GM21619 (cell line): ENCODE measurements at regions not wholly inside any gene's neighbourhood (a gene's known extent, or its start where the extent isn't known, plus 50 kb on each side); places are given as distances from the start of the nearest gene placed in this dataset.

ENCODE experiments used
- ATAC-seq: cut with Tn5 transposase; IDR thresholded peaks from one replicate; pipeline ENCODE4 v1.9.1; 2021; ENCODE audit not compliant: unreplicated experiment

DNA sequence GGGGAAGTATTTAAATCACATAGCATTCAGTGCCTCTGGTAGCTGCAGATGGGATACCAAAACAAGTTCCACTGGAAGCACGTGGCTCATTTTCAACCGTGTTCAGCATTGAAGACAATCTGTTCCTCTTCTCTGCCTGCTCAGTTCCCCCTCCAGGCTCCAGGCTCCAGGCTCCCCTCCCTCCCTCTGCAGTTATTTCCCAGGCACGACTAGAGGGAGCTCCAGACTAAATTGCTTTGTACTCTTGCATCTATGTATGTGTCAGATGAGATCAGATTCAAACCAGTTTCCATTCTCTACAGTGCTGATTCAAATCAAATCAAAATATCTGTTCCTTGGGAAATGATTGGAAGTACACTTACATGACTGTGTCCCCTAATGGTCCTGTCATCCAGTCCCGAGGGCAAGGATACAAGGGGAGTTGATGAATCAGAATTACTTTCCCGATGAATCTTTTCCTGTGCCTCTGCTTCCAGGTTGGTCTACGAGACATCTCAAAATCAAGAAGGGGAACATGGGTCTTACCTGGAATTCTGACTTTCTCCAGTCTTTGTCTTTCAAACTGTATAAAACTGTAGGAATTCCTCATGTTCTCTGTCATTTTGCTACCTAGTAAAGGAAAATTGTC lies 600.5 kb downstream of the EDEM1 start:
- ATAC-seq: no peak

DNA sequence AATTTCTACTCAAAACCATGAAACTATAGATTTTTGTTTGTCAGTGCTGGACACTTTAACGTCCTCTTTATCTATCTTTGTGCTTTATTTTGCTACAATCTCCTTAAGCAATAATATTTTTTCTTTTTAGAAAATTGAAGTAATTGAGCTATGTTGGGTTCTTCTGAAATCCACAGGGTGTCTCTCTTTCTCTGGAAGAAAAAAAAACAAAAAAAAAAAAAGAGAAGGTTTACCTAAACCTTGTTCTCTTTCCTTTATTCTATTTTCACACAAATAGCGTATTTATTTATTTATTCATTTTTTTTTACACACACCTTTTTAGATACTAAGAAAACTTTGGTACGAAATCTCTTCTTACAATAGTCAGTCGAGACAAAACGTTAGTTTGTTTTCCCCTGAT lies 601.0 kb downstream of the EDEM1 start:
- no peak for ATAC-seq

DNA sequence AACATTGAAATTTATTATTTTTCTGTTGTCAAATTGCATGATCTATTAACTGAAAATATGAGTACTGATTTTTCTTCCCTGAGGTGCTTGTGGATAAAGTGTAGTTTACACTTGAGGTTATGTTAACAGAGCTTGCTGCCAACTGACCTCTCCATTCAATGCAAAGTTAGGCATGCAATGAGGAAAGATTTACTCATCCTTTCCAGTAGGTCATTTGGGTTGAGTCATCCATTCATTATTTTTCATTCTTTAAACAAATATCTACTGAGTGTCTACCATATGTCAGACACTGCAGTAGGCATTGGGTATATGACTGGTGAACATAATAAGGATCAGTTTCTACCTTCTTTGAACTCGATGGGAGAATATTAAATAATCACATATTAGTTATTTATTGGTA lies 604.1 kb downstream of the EDEM1 start:
- no peak for ATAC-seq

DNA sequence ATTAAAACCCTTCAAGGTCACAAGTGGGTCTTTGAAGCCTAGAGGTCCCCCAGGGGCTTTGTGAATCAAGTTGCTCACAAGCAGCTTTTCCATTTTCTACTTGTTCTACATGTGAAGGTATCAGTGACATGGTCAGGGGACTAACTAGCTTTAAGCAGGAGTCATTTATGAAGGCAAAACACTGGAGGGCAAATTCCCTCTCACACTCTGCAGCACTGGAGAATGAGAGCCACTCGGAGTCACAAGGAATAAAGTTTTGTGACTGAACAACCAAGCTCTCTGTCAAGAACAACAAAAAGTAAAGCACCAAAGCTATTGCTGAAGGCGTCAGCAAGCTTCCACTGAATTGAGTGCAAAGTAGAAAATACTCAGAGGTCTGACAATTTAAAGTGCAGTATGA lies 609.0 kb downstream of the EDEM1 start:
- no peak for ATAC-seq

DNA sequence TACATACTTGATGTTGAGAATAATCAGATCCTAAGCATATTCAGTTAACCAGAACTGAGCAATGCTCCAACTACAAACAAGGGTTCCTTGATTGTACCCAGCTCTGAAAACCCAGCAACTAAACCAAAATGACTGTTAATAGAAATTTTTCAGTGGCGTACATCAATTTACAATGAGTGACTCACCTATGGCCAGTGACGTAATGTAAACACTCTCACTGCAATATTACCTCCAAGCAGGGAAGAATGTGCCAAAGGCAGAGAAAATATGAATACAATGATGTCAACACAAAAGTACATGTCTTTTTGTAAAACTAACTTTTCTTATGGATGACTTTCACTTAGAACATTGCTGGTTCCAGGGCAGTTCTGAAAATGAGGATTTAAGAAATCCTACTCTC lies 611.3 kb downstream of the EDEM1 start:
- ATAC-seq: no peak

DNA sequence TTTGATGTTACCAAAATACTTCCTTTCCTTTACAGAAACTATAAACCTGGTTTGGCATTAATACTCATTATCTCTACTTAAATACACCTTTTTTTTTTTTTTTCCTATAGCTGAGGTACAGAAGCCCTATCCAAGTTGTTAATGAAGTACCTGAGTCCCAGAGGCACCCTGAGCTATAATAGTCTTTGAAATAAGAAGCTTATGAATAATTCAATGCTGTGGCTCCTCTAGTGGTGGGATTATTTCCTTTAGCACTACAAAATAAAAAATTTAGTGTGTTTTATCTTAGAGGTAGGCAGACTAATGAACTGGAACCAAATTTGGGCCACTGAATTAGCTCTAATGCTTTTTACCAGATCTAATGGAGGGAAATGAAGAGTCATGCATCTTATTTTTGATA lies 611.9 kb downstream of the EDEM1 start:
- no peak for ATAC-seq

DNA sequence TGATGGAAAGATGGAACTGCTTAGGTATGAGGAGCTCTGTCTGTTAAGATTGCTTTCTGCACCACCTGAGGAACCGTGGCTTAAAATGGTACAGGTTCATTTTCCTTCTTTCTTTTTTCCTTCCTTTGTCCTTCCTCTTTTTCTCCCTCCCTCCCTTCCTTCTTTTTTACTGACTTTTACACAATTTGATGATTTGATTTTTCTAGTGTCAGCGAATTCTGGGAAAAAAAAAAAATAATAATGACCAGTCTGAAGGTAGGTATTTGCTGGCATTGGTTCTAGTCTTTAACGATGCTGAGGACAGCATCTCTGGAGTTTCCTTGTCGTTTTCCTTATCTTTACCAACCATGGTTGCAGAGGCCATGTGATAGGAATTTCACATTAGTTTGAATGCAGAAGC lies 613.5 kb downstream of the EDEM1 start:
- no peak for ATAC-seq

DNA sequence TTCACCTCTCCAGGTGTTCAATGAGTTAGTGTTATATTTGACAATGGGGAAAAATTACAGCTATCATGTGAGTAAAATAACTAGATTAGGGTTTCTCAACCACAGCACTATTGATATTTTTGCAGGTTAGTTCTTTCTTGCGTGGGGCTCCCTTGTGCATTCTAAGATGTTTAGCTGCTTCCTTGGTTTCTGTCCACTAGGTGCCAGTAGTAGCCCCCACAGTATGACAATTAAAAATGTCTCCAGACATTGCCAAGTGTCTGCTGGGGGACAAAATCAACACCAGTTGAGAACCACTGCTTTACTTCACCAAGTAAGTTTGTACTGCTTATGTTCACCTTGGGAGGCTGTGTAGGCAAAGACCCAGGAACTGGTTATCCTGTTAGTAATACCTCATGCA lies 618.7 kb downstream of the EDEM1 start:
- no peak for ATAC-seq

DNA sequence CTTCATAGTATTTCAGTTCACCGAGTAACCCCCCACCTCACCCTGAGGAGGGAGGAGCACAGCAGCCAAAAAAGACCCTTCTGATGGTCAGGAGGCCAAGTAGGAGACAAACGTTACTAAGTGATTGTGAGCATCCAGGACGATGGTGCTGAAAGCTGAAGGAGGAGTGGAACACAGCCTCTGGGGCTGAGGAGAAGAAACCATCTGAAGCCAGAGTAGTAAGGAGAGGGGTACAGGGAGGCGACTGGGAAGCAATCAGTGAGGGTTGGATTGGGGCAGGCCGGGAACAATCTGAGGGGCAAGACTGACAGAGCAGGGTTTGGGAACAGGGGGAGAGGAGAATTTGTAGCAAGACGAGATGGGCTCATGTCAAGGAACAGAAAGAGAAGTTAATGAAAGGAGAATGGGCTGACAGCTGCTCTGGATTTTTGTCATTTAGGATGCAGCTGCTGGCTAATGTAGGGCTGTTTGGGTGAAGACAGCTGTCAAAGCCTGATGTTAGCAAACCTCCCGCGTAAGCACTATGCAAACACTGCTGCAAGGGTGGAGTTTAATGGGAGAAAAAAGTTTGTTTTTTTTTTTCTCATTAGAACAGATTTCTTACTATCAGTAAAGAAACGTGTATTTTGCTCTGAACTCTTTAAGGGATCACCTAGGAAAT lies 622.2 kb downstream of the EDEM1 start:
- no peak for ATAC-seq

DNA sequence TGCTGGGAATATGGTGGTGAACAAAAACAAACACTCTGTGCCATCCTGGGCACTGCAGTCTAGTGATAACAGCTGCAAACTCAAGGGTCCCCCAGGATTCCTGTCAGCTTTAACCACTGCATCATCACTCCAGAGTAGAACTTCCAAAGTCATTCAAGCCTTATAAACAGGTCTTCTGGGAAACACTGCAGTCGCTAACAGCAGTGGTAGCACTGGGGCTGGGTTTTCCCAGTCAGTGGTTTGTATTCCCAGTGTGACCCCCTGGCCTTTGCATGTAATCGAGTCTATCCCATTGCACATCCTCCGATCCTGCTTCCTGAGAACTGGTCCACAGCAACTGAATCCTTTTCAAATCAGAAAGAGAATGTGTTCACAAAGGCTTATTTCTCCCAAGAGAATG lies 623.5 kb downstream of the EDEM1 start:
- ATAC-seq: no peak

DNA sequence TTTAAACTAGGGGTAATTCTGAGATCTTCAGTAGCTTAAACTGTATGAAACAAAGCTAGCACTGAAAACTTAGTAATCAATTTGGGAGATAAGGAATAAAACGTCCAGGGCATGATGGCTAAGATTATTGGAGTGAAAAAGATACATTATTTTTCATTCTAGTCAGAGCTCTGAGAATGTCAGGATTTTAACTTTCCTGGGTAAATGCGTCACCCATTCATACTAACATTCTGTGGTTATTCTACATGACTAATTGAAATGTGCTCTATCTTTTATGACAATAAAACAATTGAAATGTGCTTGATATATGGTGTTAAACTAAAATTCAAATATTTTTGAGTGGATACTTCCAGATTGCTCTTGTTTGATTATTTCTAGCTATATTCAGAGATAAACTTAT lies 626.0 kb downstream of the EDEM1 start:
- no peak for ATAC-seq

DNA sequence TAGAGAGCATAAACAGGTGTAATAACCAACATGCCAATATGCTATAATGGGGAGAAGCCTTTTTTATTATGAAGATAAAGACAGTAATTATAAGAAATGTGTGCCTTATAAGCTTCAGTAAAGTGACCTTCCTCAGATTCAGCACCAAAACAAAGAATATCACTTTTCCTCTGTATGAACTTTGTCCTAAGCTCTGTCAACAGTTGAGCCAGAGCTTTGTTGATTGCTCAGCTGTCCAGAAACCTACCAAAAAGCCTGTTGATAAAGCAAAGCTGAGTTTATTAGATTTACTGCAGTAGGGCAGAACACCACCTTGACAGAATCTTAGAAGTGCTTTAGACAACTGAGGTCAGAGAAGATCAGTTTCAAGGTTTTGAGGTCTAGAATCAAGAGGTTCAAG lies 635.3 kb downstream of the EDEM1 start:
- ATAC-seq: no peak

DNA sequence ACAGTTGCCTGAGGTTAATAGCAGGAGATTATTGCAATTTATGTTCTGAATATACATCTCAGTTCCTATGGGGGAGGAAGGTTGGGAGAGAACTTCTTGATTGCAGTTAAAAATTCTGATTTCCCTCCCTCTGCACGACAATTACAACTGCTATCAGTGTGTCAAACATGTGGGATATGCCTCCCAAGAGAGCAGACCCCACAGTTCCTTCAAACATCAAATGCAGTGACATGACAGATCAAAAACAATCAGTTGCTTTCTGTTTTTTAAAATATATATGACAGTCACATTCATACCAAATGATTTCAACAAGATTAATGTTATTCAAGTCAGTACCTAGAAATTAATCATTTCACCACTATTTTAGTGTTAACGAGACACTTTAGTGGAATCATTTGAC lies 639.0 kb downstream of the EDEM1 start:
- no peak for ATAC-seq

DNA sequence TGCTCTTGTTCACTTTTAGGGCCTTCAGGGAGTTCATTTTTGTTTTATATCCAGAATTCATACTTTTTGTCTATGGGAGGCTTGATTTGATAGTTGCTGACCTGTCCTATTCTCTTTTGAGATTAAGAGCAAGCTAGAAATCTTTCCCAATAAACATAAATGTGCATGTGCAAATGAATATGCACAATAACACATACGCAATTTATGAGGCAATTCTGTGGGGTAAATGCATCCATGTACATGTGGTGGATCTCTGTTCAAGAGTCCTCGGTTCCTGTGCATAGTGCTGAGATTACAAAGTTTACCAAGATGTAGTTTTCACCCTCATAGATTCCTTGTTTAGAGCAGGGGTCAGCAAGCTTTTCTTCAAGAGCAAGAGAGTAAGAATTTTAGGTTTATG lies 640.7 kb downstream of the EDEM1 start:
- no peak for ATAC-seq

DNA sequence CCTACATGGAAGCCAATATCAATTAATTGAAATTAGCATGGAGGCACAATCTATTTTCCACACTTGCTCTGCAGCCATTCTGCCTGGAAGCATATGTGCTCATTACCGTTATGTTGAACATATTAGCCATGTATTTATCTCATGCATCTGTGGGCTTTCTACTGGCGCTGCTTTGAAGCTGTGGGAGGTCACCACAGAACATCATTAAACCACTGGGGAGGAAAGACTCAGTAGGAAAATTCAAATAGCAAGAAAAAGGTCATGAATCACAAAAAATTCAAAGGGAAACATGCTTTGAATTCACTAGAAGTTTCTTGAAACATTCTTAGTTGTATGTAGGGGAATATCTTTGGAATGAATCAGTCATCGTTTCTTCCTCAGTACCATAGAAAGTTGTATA lies 652.5 kb downstream of the EDEM1 start:
- no peak for ATAC-seq

DNA sequence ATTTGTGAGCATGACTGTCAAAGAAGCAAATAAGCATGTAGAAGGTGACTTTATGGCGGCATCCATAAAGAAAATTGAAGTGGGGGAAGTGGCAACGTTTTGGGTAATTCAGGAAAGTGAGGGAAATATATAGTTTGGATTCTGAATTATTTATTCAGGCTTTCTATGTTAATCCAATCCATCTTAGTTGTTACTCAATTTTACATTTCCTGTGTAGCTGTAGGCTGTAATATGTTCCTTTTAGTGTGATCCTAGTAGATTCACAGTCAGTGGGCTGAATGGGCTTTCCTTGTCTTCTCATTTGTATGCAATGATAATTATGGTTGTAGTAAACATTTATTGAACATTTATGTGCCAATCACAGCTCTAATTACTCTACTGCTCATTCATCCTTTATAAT lies 654.1 kb downstream of the EDEM1 start:
- no peak for ATAC-seq

DNA sequence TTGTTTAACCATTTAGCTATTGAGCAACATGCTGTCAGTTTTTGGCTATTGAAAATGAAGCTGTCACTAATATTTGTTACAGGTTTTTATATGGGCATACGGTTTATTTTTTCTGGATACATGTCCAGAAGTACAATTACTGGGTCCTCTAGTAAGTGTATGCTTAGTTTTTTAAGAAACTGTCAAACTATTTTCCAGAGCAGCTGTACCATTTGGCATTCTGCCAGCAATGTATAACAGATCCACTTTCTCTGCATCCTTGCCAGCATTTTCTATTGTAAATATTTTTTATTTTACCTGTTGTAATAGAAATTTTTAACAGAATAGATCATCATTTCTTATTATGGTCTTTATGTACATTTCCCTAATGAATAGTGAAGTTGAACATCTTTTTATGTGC lies 658.8 kb downstream of the EDEM1 start:
- ATAC-seq: no peak

DNA sequence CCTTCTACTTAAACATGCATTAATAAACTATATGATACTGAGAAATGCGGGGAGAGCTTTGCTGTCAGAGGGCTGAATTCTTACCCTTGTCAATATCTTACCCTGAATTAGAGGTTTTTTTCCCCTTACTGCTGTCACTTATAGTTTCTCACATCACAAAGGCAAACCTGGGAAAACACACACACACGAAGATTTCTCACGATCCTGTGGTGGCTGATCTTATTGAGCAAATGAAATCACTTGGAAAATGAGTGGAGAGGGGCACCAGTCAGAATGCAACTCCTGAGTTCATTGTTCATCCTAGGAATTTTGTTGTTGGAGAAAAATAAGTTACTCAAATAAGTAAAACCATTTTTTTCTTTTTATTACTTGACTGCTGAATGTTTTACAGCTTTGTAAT lies 673.6 kb downstream of the EDEM1 start:
- ATAC-seq: no peak

DNA sequence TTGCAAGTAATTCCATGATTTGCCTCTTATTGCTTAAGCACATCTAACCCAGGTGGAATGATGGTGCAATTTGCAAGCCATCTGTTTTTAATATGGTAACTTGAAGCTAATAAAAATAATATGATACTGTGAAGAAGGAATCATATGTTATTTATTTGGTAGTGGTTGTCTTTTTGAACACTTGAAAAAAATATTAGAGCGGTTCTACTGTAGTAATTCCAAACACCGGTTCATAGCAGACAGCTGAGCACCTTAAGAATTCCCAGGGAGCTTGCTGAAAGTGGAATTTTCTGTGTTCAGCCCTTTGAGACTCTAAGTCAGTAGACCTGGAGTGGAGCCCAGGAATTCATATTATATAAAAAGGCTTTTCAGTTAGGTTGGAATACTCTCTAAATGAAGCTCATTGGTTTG lies 687.4 kb downstream of the EDEM1 start:
- ATAC-seq: no peak

DNA sequence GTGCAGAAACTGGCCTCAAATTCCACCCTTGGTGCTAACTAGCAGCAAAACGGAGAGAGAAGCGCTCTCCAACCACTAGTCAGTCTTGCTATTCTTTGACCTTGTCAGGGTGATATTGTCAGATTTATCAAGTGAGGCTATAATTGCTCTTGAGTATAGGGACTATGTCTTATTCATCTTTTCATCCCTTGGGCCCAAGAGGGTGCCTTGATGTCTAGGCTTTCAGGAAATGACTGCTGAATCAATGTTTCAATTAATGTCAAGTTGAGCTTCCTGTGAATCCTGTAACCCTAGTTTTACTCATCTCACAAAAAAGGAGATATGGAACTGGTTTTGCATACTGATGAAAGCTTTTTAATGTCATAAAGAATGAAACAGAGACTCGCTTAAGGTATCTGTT lies 701.3 kb downstream of the EDEM1 start:
- no peak for ATAC-seq

DNA sequence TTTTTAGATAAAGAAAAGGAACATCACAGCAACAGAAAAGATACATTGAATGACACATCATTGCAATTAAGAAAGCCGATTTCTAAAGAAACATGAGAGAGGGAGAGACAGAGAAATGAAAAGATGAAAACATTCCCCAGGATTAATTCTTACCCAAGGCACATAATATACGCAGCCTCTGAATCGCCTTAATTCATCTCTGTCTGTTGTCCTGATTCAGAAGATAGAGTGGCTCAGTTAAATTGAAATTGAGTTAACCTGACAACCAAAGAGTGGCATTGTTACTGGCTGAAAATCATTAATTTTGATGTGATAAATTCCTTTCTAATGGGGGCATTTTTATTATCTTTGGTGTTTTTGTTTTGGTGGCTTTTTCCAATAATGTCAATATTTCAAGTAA lies 701.9 kb downstream of the EDEM1 start:
- ATAC-seq: no peak

DNA sequence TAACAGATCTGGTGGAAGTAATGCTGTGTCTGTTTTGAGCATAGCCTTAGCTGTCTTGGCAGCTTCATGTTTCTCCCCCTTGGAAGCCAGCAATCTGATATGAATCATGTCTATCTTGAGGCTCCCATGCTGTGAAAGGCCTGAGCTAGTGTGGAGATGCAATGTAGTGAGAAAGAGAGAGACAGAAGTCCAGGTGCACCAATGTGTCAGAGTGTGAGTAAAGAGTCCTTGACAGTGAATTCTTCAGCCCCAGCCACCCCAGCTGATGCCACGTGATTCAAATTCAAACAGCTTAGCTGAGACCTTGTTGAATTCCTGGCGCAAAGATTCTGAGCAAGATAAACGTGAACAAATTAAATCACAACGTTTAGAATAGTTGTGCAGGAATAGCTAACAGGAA lies 704.2 kb downstream of the EDEM1 start:
- ATAC-seq: no peak

DNA sequence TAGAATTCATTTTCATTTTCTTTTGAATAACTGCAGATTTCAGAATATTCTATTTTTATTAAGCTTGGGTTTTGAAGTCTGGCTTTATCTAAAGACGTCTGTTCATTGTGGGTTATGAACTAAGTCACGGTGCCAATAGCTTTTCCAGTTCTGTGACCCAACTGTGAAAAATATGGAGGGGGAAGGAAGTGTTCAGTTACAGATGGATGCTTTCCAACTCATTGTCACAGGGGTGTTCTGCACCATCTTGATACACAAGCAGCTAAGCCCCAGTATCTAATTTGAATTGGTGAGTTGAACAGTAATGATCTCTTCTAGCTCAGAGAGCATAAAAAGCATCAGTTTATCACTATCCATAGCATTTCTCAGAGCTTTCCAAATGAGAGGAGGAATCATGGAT lies 710.6 kb downstream of the EDEM1 start:
- no peak for ATAC-seq
